Fibroblast of the aortic adventitia (primary cell): ENCODE measurements at regions not wholly inside any gene's neighbourhood (a gene's known extent, or its start where the extent isn't known, plus 50 kb on each side); places are given as distances from the start of the nearest gene placed in this dataset.

Experiments
- DNase-seq: peaks from one replicate; pipeline ENCODE4 v3.0.0-alpha.2; 2010; ENCODE audit warnings: low read depth
- H3K4me3 ChIP-seq: 2 replicates; pipeline ENCODE4 v1.5.1; 2011; ENCODE audit warnings: low read depth, mild to moderate bottlenecking, control low read depth, low read length, moderate library complexity
- CTCF ChIP-seq: IDR thresholded peaks from 2 replicates; pipeline ENCODE4 v1.5.1; 2011; ENCODE audit warnings: mild to moderate bottlenecking, low read length, control low read depth, inconsistent platforms; ENCODE audit not compliant: insufficient read depth

GRCh38 chr2:8594731-8595427, 87.0 kb upstream of the ID2 start:
- no peak for TF ChIP-seq CTCF
- H3K4me3 ChIP-seq: no peak overlapping the region
- DNase-seq: peak; percentile 23

- no peak for DNase-seq
These were observed 86.4 kb upstream of the ID2 start for GRCh38 chr2:8595428-8595805.

GRCh38 chr2:8595811-8596600, 85.8 kb upstream of the ID2 start:
- no peak overlapping the region for H3K4me3 ChIP-seq
- TF ChIP-seq CTCF: no peak
- DNase-seq: no peak

More at GRCh38 chr2:8595428-8595805, 86.4 kb upstream of the ID2 start:
- TF ChIP-seq CTCF: no peak
- H3K4me3 ChIP-seq: no peak overlapping the region

GRCh38 chr2:8597094-8597493, 84.8 kb upstream of the ID2 start:
- H3K4me3 ChIP-seq: no peak overlapping the region
- DNase-seq: no peak
- no peak for TF ChIP-seq CTCF

GRCh38 chr2:8597559-8598225, 84.2 kb upstream of the ID2 start:
- DNase-seq: no peak
- H3K4me3 ChIP-seq: no peak overlapping the region
- no peak for TF ChIP-seq CTCF

- no peak overlapping the region for H3K4me3 ChIP-seq
- peak; percentile 94 for DNase-seq
- TF ChIP-seq CTCF: no peak
These were observed 83.3 kb upstream of the ID2 start for GRCh38 chr2:8598295-8599165.
